Right renal cortex interstitium (tissue), 3 donors: ENCODE measurements at regions not wholly inside any gene's neighbourhood (a gene's known extent, or its start where the extent isn't known, plus 50 kb on each side); places are given as distances from the start of the nearest gene placed in this dataset.
"Not testable (repeated sequence)": the region's sequence is repeated elsewhere in the genome, so short reads cannot be mapped to it uniquely, and the experiment has no call there.

Experiments
- DNase-seq, 3 donors: peaks; one replicate each; pipeline ENCODE4 v3.0.0-alpha.2; 2013; ENCODE audit warnings: low read depth in 3 of 3, low spot score in 2 of 3

DNA sequence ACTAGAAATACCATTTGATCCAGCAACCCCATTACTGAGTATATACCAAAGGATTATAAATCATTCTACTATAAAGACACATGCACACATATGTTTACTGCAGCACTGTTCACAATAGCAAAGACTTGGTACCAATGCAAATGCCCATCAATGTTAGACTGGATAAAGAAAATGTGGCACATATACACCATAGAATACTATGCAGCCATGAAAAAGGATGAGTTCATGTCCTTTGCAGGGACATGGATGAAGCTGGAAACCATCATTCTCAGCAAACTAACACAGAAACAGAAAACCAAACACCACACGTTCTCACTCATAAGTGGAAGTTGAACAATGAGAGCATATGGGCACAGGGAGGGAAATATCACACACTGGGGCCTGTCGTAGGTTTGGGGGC is 106.0 kb downstream of the SPATA18 start:
- DNase-seq: not testable (repeated sequence)

GRCh38 chr4:52157641-52158316 is 106.7 kb downstream of the SPATA18 start:
- DNase-seq: no peak

- no peak for DNase-seq
Observed at GRCh38 chr4:52160859-52161258, 109.8 kb downstream of the SPATA18 start.

DNA sequence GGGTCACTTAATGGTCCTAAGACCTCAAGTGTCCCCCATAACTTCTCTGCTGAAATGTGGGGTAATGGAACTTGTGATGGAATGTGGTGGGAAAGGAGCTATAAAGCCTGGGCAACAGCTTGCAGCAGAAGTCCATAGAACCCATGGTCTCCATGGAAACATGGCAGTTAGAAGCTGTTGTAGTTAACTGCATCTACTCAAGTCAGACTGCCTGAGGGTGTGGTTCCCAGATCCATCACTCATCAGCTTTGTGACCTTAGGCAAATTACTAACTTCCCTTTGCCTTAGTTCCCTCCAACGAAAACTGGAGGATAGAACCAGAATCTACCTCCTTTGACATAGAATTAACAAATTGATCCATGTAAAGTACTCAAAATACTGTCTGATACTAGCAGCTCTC is 113.0 kb downstream of the SPATA18 start:
- no peak for DNase-seq

GRCh38 chr4:52172166-52172565 is 121.1 kb downstream of the SPATA18 start:
- DNase-seq: no peak

DNA sequence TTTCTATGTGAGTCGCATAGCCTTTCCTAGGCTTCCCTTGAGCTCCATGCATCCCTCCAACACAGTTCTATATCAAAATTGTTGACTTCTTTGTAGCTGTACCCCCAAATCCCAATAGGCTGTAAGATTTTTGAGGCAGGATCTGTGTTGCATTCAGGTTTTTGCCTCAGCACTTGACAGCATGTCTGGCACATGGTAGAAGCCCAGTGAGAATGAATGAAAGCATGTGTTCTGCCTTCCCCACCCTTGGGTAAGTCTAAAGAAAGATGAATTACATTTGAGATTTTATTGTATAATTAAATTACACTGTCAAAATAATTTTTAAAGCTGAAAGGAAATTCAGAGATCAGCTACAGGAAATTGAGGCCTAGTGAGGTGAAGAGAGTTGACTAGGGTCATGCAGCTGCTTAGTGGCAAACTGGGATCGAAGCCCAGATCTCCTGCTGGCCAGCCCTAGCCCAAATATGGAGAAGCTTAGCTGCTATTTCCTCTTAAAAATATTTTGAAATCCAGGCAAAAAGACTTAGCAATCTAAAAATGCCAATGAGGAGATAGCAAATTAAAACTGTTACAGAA is 122.5 kb downstream of the SPATA18 start:
- no peak for DNase-seq

GRCh38 chr4:52187603-52188002 is 136.5 kb downstream of the SPATA18 start:
- no peak for DNase-seq

DNA sequence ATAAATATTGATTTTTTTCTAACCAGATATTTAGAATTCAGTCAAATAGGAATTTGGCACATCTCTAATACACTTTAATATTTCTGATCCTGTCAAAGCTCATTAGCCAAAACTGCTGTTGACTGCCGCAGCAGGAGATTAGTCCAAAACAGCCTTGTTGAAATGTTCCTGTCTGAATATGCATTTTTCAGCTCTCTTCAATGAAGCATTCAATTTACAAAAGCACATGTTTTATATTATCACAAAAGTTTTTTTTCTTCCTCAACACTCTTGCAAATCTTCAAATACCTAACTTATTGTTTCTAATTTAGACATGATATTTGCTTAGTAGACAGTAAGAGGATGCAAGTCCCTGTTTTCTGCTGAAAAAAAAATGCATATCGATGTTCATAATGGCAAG is 140.9 kb downstream of the SPATA18 start:
- DNase-seq: no peak

DNA sequence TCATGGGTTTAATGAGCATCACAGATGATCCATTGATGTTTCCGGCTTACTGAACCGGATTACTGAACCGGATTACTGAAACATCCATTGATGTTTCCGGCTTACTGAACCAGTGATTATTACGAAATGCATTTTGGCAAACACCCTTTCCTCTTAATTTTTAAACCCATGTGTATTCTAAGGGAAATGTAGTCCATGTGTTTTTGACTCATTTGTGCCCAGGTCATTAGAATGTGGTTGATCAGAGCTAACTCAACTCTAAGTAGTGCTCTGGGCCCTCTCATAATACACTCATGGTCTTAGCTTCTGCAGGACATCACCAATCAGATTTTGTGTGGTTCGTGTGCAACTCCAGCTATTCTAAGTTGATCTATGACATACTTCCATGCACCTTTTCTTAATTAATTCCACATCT is 141.6 kb downstream of the SPATA18 start:
- DNase-seq: no peak

DNA sequence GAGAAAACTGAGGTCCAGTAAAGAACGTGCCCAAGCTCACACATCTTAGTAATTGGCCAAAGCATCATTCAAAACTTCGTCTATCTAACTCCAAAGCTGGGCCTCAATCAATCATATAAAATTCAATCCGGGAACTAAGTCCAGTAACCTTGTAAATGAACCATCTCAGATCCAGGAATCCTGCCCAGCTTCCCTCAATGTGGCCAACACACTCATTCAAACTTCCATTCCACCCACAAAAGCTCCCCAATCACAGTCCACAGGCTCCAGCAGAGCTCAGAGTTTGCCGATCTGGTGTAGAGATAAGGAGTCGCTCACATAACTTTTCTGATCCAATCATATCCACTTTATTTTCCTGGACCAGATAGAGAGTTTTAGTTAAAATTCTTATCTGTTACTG is 144.8 kb downstream of the SPATA18 start:
- no peak for DNase-seq

DNA sequence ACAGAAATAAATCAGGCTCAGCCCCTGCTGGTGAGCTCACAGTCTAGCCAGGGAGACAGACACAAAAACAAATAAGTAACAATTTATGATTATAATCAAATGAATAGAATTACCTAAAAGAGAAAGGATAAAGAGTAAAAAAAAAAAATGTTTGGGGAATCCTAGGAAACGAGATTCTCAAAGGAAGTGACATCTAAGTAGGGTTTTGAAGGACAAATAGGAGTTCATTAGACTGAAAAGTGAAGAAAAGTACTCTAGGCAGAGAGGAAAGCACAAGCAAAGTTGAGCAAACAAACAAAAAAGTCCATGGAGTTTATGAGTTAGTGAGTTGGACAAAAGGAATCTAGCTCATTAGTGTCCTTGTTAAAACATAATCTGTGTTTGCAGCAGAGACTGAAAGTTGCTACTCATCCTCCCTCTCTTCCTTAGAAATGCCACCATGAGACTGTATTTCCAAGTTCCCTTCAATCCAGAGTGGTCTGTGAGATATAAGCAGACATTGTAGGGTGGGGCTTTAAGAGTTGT is 145.6 kb downstream of the SPATA18 start:
- no peak for DNase-seq

DNA sequence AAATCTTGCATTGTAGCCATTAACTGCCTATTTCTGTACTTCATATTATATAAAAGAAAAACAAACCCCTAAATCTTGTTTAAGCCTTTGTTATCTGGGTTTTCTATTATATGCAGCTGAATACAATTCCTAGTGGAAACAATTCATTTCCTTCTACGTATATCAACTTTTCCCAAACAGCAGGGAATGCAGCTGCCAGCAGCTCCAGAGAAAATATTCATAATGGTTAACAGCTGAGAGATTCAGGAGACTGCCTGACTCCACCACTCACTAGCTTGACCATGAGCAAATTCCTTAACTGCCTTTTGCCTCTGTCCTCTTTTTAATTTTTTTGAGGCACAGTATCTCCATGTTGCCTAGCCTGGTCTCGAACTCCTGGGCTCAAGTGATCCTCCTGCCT is 146.2 kb downstream of the SPATA18 start:
- no peak for DNase-seq

DNA sequence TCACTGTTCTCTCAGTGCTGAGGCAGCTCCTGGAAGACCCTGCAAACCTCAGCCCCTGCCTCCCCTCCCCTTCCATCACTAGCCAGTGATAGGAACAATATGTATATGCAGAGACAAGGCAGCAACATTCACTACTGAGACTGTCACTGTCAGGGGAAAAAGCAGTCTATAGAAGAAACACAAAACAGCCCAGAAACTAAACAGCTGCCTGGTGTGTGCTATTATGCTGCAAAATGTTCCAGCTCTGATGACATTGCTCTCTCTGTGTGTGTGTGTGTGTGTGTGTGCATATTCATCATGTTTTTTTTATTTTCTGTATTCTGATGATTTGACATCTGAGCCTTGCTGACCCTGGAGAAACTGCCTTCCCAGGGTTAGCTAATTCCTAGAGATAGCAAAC is 147.2 kb downstream of the SPATA18 start:
- DNase-seq: peak in 1 of 3 donors; percentile 12

DNA sequence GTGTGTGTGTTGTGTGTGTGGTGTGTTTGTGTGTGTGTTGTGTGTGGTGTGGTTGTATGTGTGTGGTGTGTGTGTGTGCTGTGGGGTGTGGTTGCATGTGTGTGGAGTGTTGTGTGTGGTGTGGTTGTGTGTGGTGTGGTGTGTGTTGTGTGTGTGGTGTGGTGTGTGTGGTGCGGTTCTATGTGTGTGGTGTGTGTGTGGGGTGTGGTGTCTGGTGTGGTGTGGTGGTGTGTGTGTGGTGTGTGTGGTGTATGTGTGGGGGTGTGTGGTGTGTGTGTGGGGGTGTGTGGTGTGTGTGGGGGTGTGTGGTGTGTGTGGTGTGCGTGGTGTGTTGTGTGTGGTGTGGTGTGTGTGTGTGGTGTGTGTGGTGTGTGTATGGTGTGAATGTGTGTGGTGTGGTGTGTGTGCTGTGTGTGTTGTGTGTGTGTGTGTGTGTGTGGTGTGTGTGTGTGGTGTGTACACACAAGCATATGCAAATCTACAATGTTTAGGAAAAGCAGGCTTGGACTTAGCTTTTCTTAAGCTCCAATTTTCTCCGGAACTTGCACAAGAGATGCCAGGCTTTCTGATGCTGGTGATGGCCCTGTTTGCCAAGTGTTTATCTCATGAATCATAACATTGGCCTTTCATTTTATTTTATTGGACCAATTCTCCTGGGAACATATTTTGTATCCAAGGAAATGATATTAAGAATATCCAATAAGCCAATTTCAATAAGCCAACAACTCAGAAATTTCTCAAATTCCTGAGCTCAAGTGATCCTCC is 148.7 kb downstream of the SPATA18 start:
- no peak for DNase-seq

DNA sequence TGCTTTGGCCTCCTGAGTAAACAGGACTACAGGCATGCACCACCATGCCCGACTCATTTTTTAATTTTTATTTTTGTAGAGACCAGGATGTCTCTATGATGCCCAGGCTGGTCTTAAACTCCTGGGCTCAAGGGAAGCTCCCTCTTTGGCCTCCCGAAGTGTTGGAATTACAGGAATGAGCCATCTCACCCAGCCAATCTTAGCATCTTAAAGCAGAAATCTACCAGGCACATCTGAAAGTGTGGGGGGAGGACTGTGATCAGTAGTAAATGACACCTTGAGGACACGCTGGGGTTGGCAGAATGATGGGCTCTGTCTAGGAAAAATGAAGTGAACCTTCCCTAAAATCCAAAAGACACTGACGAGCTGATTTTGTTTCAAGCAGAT is 149.2 kb downstream of the SPATA18 start:
- no peak for DNase-seq

DNA sequence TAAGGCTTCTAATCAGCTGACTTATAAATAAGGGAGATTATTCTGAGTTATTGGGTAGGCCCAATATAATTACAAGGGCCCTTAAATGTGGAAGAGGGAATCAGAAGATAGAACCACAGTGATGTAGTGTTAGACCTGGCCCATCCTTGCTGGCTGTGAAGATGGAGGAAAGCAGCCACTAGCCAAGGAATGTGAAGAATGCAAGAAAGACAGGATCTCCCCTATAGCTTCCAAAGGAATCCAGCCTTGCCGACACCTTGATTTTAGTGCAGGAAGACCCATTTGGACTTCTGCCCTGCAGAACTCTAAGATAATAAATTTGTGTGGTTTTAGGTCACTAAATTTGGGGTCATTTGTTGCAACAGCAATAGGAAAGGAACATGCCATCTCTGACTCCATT is 150.6 kb downstream of the SPATA18 start:
- no peak for DNase-seq

GRCh38 chr4:52202251-52202779 is 151.2 kb downstream of the SPATA18 start:
- DNase-seq: no peak

DNA sequence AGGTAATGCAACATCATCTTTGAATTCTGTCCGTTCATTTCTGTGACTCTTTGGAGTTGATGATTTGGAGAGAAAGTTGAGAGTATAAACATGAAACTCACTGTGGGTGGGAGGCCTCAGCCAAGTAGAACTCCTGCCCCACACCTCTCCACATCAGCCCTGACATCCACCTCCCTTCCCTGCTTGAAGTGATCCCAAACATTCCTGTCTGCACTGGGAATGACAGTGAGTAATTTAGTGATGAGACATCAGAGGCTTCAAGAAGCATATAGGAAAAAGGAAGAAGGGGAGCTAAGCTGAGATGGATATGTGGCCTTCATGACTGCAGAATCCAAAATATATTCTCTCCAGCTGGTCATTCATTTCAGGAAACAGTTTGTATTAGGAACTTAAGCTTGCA is 151.8 kb downstream of the SPATA18 start:
- DNase-seq: no peak

GRCh38 chr4:52203351-52203750 is 152.2 kb downstream of the SPATA18 start:
- no peak for DNase-seq

DNA sequence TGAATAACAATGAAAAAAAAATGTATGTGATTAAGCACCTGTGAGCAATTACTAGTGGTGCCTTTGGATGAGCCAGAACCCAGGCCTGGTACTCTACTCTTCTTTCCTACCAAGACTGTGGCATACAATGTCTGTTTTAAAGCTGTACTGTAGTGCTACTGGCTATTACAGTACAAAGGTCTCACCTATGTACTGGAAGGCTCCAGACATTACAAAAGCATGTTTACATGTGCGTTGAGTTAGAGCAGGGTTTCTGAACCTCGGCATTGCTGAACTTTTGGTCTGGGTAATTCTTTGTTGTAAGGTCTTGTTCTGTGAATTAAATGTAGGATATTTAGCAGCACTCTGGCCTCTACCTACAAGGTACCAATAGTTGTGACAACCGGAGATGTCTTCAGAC is 153.8 kb downstream of the SPATA18 start:
- DNase-seq: no peak

DNA sequence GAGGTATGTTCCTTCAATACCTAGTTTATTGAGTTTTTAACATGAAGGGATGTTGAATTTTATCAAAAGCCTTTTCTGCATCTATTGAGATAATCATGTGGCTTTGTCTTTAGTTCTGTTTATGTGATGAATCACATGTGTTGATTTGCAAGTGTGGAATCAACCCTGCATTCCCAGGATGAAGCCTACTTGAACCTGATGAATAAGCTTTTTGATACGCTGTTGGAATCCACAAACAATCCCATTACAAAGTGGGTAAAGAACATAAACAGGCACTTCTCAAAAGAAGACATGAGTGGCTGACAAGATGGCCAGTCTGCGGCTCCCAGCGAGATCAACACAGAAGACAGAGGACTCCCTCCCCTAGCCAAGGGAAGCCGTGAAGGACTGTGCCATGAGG is 156.0 kb downstream of the SPATA18 start:
- not testable (repeated sequence) for DNase-seq

DNA sequence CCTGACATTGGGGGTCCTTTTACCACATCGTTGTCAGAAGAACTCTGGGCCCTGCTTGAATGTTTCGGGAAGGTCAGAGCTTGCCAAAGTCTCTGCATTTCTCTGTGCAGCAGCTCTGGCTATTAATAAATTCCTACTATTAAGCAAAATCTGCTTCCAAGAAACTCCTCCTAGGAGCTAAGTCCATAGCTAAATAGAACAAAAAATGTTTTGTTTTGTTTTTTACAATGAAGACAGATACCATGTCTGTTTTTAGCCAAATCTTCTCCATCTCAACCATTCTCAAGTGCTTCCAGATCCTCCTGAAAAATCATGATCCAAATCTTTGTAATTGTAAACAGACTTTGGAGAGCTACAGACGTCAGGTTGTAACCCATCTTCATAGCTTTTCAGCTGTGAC is 161.6 kb downstream of the SPATA18 start:
- no peak for DNase-seq
